ENCODE measurements at regions not wholly inside any gene's neighbourhood (a gene's known extent, or its start where the extent isn't known, plus 50 kb on each side); places are given as distances from the start of the nearest gene placed in this dataset.

- DNase-seq, result no peak
These were observed 118.4 kb upstream of the SLC7A1 start for GRCh38 chr13:29713839-29714238.

DNA sequence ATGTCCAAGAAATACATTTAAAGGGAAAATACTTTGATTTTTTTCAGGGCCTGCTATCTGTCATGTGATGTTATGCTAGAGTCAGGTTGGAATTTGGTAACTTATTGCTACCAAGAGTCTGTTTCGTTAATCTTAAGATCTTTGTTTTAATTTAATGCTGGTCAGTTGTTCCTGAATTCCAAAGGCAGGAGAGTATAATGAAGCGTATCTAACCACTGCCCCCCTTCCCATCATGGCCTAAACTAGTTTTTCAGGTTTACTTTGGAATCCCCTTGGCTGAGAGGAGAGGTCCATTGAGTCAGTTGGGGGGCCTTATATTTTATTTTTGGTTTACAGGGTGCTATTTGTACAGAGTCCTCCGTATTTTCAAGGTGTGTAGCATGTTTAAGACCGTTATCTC is 116.3 kb upstream of the SLC7A1 start:
- DNase-seq, result no peak

- no peak for DNase-seq
These were observed 115.0 kb upstream of the SLC7A1 start for GRCh38 chr13:29710511-29710910.

DNA sequence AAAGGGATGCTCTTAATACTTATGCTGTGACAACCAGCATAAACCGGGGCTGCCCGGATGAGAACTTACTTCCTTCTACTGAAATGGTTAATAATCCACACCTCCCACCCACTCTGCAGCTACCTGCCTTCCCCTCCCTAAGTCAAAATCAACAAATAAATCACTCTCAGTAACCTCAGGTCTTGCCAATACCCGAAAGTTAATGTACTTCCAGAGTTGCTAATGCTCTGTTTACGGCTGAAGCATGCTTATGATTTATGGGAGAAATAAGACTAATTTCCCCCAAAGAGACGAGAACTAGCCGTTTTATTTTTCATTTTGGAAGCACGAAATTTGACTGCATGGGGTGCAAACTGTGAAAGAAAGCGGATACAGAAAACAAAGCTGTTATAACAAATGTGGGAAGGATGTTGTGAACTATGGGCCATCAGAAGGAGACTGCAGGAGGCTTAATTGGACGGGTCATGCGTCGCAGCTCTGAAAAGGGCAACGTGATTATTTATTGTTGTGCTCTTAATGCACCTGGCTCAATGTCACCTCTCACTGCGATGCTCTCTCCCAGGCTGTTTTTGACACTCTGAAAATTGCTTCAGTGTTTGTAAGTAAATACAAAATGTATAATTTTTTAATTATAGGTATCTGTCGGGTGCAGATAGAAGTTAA is 114.0 kb upstream of the SLC7A1 start:
- peak; percentile 62 for DNase-seq

GRCh38 chr13:29707876-29708543 is 112.5 kb upstream of the SLC7A1 start:
- DNase-seq, result peak; percentile 46

- no peak for DNase-seq
These were observed 111.4 kb upstream of the SLC7A1 start for GRCh38 chr13:29706923-29707322.

- DNase-seq, result no peak
These were observed 109.2 kb upstream of the SLC7A1 start for GRCh38 chr13:29704648-29705047.

DNA sequence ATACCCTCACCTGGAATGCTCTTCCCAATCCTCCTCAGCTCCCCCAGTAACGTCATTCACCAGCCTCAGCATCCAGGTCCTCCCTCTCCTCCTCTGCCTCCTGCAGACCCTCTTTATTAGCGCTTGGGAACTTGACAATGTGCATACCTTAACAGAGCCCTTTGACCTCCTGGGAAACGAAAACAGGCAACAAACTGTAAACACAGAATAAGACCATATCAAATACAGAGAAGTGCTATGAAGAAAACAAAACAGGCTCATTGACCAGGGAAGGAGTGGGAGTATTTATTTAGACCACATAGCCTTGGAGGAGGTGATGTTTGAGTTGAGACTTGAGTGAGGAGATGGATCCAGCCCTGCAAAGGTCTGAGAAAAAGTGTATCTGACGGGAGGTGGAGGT is 107.9 kb upstream of the SLC7A1 start:
- DNase-seq, result no peak

DNA sequence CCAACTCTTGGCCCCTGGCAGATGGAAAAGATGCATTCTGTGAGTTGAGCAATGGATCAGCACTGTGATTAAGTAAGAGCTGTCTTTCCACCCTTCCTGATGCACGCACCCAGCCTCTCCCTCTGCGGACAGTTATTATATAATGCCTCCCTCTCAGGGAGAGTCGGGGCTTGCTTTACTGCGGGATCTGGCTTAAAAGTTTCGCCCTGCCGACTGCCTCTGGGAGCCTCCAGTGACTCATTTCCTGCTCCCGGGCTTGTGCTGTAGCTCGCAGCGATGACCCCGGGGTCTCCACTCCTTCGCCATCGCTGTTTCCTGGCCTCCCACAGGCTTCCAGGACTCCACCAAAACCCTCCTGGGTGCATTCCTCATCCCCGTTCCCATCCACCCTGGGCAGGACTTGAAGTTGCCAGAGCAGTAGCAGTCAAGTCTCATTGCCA is 107.4 kb upstream of the SLC7A1 start:
- no peak for DNase-seq

DNA sequence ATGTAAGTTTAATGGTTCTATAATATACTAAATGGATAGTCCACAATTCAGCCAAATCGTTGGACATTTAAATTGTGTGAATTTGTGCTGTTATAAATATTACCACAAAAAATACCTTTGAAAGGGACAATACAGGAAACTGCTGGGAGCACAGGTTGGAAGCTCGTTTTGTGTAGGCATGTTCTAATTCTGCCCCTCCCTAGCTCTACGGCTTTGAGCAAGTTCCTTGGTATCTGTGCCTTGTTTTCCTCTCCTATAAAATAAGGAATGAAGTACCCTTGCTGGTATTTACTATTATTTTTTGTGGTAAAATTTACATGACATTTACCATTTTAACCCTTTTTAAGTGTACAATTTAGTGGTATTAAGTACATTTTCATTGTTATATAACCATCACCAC is 102.6 kb upstream of the SLC7A1 start:
- DNase-seq, result no peak

- no peak for DNase-seq
These were observed 101.1 kb upstream of the SLC7A1 start for GRCh38 chr13:29696606-29697005.

DNA sequence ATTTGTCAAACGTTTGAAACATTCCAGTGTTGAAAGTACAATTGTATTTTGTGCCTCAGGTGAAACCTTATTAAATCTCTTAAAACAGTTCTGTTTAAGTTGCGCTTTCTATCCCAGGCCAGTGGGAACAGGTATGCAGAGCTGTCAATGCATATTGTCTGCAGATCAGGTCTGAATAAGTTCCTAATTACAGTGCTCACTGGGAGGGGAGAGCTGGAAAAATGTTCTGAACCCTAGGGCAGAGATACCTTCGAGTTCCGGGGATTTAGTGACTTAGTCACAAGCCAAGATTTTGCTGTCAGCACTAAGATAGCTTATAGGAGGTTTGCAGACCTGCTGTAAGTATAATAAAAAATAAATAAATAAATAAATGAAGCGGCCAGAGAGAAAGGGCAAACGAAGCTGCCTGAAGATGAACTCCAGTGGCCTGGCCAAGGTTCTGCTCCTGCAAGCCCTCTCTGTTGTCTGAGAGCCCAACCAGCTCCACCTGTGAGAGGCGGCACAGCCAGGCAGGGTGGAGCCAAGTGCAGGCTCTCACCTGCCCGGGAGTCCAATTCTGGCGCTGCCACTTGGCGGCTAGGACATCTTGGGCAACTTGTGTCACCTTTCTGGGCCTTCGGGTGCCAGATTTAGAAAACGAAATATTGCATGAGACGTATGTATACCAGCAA is 97.9 kb upstream of the SLC7A1 start:
- no peak for DNase-seq

DNA sequence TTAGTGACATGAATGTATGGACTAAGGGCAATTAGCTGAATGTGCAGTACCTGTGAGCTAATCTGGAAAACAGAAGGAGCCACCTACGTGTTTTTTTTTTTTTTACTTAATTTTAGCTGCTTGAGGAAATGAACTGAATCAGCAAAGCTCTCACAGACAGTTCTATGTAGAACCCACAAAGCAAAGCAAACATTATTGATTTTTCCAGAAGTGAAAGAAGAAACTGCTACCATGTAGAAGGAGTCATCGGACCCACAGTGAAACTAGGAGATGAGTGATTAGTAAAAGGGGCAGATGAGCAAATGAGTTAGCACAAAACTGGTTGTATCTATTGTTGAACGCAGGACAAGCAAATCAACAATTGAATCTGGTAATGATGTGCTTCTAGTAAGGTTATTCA is 94.1 kb upstream of the SLC7A1 start:
- DNase-seq, result no peak

DNA sequence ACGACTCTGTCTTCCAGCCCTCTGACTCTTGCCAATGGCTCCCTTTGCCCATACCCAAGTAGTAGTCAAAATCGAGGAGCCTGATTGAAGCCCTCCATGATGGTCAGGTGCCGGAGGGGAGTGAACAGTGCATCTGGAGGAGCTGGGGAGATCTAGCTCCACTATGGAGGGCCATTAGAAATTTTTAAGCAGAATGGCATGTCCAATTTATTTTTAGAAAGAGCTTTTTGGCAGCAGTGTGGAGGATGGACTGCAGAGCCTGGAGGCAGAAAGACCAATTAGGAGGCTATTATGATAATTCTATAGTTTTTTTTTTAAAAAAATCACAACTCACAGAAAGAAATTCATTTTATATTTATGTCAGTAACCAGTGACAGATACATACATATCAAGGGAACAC is 92.7 kb upstream of the SLC7A1 start:
- no peak for DNase-seq

- no peak for DNase-seq
These were observed 89.0 kb upstream of the SLC7A1 start for GRCh38 chr13:29684441-29684840.

GRCh38 chr13:29683041-29683440 is 87.6 kb upstream of the SLC7A1 start:
- DNase-seq, result no peak

DNA sequence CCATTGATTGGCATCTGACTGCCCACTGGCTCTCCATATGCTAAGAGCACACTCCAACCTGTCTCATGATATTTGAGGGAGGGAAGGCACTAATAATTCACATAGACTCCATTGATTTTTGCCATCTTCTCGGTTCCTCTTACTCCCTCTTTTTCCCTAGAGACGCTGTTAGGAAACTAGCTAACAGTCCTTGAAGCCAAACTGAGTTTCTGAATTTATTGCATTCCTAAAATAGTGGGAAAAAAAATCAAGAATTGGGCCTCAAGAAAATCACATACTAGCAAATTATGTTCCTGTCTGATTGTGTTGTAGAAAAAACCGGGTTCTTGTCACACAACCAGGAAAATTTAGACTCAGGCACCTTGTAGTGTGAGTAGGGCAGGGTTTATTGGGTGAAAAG is 86.4 kb upstream of the SLC7A1 start:
- no peak for DNase-seq

- no peak for DNase-seq
These were observed 84.0 kb upstream of the SLC7A1 start for GRCh38 chr13:29679396-29680053.

GRCh38 chr13:29677627-29678026 is 82.1 kb upstream of the SLC7A1 start:
- DNase-seq, result no peak

DNA sequence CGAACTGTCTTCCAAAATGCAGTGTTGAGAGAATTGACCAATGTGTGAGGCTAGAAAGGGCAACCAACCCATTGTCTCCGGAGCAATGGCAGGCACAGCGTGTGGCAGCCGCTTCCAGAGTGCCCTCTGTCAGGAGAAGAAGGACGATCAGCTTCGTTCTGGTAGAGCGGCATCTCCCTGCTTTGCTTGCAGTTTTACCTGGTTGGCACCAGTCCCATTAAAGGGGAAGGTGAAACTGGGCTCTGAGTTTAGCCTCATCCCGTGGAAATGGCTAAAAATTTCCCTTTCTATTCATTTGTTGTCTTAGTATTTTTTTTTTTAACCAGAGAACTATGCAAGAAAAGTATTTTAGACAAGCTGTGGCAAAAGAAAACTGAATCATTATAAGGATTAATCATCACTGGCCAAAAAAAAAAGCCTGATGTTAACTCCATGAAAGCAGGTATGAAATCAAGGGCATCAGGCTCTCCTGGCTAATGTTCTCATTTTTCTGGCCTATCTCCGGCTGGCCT is 81.5 kb upstream of the SLC7A1 start:
- no peak for DNase-seq

DNA sequence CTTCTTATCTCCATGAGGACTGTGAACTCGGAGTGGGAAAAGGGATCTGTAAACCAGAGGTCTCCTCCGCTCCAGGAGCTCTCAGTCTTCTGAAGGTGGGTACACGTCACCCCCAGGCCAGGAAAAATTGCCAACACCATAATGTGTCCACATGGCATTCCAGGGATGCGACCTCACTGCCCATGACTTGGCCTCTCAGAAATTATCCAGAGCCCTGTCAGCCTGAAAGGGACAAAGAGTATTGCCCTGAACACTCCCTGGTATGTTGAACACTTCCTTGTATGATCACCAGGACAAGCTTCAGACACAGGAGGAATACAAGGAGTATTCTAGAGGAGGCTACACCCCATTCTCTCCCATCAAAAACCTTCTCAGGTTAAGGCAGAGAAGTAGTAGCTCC is 81.0 kb upstream of the SLC7A1 start:
- DNase-seq, result no peak

GRCh38 chr13:29674532-29674931 is 79.0 kb upstream of the SLC7A1 start:
- DNase-seq, result no peak

DNA sequence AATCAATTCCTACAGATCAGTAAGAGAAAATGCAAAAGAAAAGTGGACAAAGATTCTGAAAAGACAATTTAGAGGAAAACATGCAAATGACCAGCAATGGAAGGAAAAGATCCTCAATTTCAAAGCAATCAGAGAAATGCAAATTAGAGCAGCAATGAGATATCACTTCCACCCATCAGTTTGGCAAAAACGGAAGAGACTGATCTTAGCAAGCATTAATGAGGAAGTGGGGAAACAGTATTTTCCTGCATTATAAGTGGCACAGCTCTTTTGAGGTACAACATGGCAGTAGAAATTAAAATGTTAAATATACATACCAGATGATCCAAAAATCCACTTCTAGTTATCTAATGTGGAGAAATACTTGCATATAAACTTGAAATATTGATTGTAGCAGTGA is 69.1 kb upstream of the SLC7A1 start:
- DNase-seq, result no peak
